ENCODE measurements at regions not wholly inside any gene's neighbourhood (a gene's known extent, or its start where the extent isn't known, plus 50 kb on each side); places are given as distances from the start of the nearest gene placed in this dataset.

- H3K4me3 Mint-ChIP-seq: no peak overlapping the region
- H3K27ac Mint-ChIP-seq: no peak overlapping the region
- ChIA-PET CTCF (no interaction called here), POLR2A (interaction anchor here (1.8 kb wide), 1 partner anchor 12 kb away, joined by 4 read pairs; no protein-coding TSS in a partner anchor)
- ATAC-seq (no peak), DNase-seq (no peak)
- TF ChIP-seq CTCF (IDR thresholded peaks at IDR 0.05): no peak
- no peaks in the 10 kb centered on the region for H3K36me3 Mint-ChIP-seq (ENCODE audit: low read depth)
- no peaks in the 10 kb centered on the region for H3K27me3 Mint-ChIP-seq
- peaks cover 3% of the 10 kb centered on the region for H3K4me1 Mint-ChIP-seq (ENCODE audit: low read depth)
- no peaks in the 10 kb centered on the region for H3K9me3 Mint-ChIP-seq
- intact Hi-C loops (cut with micrococcal nuclease): no loop called here
Measured at GRCh38 chr6:14934844-14935243, 311.0 kb upstream of the JARID2 start.

- DNase-seq (no peak), ATAC-seq (no peak)
- H3K27ac Mint-ChIP-seq: no peak overlapping the region
- H3K27me3 Mint-ChIP-seq: no peaks in the 10 kb centered on the region
- ChIA-PET CTCF (no interaction called here), POLR2A (no interaction called here)
- H3K4me1 Mint-ChIP-seq (ENCODE audit: low read depth): no peaks in the 10 kb centered on the region
- no peak for TF ChIP-seq CTCF (IDR thresholded peaks at IDR 0.05)
- no peaks in the 10 kb centered on the region for H3K36me3 Mint-ChIP-seq (ENCODE audit: low read depth)
- no peaks in the 10 kb centered on the region for H3K9me3 Mint-ChIP-seq
- intact Hi-C loops (cut with micrococcal nuclease): no loop called here
- no peak overlapping the region for H3K4me3 Mint-ChIP-seq
Measured at GRCh38 chr6:14936861-14937260, 309.0 kb upstream of the JARID2 start.

GRCh38 chr6:14943116-14943515 is 302.8 kb upstream of the JARID2 start:
- no peaks in the 10 kb centered on the region for H3K36me3 Mint-ChIP-seq (ENCODE audit: low read depth)
- CTCF ChIA-PET: no interaction called here

GRCh38 chr6:14944593-14944992 is 301.3 kb upstream of the JARID2 start:
- intact Hi-C loops (cut with micrococcal nuclease): no loop called here

More at GRCh38 chr6:14943116-14943515, 302.8 kb upstream of the JARID2 start:
- TF ChIP-seq CTCF (IDR thresholded peaks at IDR 0.05): no peak
- DNase-seq (peak; percentile 5), ATAC-seq (no peak)
- intact Hi-C loops (cut with micrococcal nuclease): no loop called here
- no peaks in the 10 kb centered on the region for H3K4me1 Mint-ChIP-seq (ENCODE audit: low read depth)
- no peaks in the 10 kb centered on the region for H3K27me3 Mint-ChIP-seq
- POLR2A ChIA-PET: no interaction called here
- H3K9me3 Mint-ChIP-seq: no peaks in the 10 kb centered on the region
- no peak overlapping the region for H3K27ac Mint-ChIP-seq
- no peak overlapping the region for H3K4me3 Mint-ChIP-seq

More at GRCh38 chr6:14944593-14944992, 301.3 kb upstream of the JARID2 start:
- ATAC-seq (no peak), DNase-seq (no peak)
- no peak overlapping the region for H3K27ac Mint-ChIP-seq
- TF ChIP-seq CTCF (IDR thresholded peaks at IDR 0.05): no peak
- no peaks in the 10 kb centered on the region for H3K9me3 Mint-ChIP-seq
- H3K4me3 Mint-ChIP-seq: no peak overlapping the region
- no peaks in the 10 kb centered on the region for H3K36me3 Mint-ChIP-seq (ENCODE audit: low read depth)
- no peaks in the 10 kb centered on the region for H3K4me1 Mint-ChIP-seq (ENCODE audit: low read depth)
- ChIA-PET POLR2A (no interaction called here), CTCF (no interaction called here)
- no peaks in the 10 kb centered on the region for H3K27me3 Mint-ChIP-seq
